Testis (tissue), 2 donors: ENCODE measurements at regions not wholly inside any gene's neighbourhood (a gene's known extent, or its start where the extent isn't known, plus 50 kb on each side); places are given as distances from the start of the nearest gene placed in this dataset.

Source experiments
- CTCF ChIP-seq, 3 experiments: fragments of 450-650 bp in 2 of 3; fragments of 200-600 bp in 1 of 3; sonication (generic) in 1 of 3; IDR thresholded peaks; one replicate each; pipeline ENCODE4 v1.5.1; 2016 to 2019; ENCODE audit warnings: antibody characterized with exemption in 3 of 3, mild to moderate bottlenecking in 2 of 3, moderate library complexity in 1 of 3
- POLR2A ChIP-seq: fragments of 450-650 bp; IDR thresholded peaks from one replicate; pipeline ENCODE4 v1.6.1; 2017; ENCODE audit warnings: antibody characterized with exemption, mild to moderate bottlenecking, moderate library complexity

DNA sequence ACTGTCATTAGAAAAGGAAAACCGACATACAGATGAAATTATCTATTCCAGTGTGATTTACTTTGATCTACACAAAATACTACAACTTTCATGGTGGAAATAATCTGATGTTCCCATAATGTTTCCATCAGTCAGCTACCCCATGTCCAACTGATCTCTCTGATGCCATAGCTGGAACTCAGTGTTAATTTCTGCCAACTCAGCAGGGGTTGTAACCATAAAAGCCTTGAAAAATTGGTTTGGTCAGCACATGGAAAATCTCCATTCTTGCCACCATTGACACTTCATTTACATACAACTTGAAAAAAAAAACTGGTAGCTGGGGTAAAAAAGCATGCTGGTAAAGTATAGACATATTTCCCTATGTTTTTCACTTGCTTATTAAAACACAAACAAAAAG lies 1463.7 kb downstream of the OTOL1 start:
- TF ChIP-seq CTCF (IDR thresholded peaks at IDR 0.05): no peak
- TF ChIP-seq POLR2A: no peak
